ENCODE measurements at regions not wholly inside any gene's neighbourhood (a gene's known extent, or its start where the extent isn't known, plus 50 kb on each side); places are given as distances from the start of the nearest gene placed in this dataset.

GRCh38 chr4:58600290-58600689 is 1490.1 kb upstream of the IGFBP7 start:
- H3K4me3 ChIP-seq = no peak overlapping the region
- DNase-seq (no peak), ATAC-seq (no peak)
- intact Hi-C loops (cut with DNase I) = no loop called here
- no peaks in the 10 kb centered on the region for H3K4me1 ChIP-seq
- no peaks in the 10 kb centered on the region for H3K36me3 ChIP-seq (ENCODE audit: insufficient read depth in 1 of 2, low read depth in 1 of 2)
- H3K9me3 ChIP-seq = no peaks in the 10 kb centered on the region
- H3K27ac ChIP-seq = no peak overlapping the region
- no peaks in the 10 kb centered on the region for H3K27me3 ChIP-seq (ENCODE audit: insufficient read depth in 3 of 3, low read length in 2 of 3)
- WGBS, 3 donors = 73 to 89% (median 75%) methylated on average over 2 of the region's 2 CpGs
- TF ChIP-seq CTCF (IDR thresholded peaks at IDR 0.05) = no peak

GRCh38 chr4:58590722-58591121 is 1480.5 kb upstream of the IGFBP7 start:
- no peak for TF ChIP-seq CTCF (IDR thresholded peaks at IDR 0.05)
- ATAC-seq = no peak
- no peak overlapping the region for H3K4me3 ChIP-seq
- intact Hi-C loops (cut with DNase I) = no loop called here
- H3K27me3 ChIP-seq (ENCODE audit: insufficient read depth in 3 of 3, low read length in 2 of 3) = no peaks in the 10 kb centered on the region
- H3K36me3 ChIP-seq (ENCODE audit: insufficient read depth in 1 of 2, low read depth in 1 of 2) = no peaks in the 10 kb centered on the region
- 53 to 66% (median 59%) methylated on average over 2 of the region's 2 CpGs for WGBS, 3 donors
- no peak overlapping the region for H3K27ac ChIP-seq
- no peaks in the 10 kb centered on the region for H3K4me1 ChIP-seq
- no peaks in the 10 kb centered on the region for H3K9me3 ChIP-seq
- no peak for DNase-seq

- no peak for DNase-seq
- Histone ChIP-seq H3K27me3 (ENCODE audit: insufficient read depth in 3 of 3, low read length in 2 of 3) (no peaks in the 10 kb centered on the region), H3K27ac (no peak overlapping the region), H3K4me3 (no peak overlapping the region), H3K9me3 (no peaks in the 10 kb centered on the region), H3K36me3 (ENCODE audit: insufficient read depth in 1 of 2, low read depth in 1 of 2) (no peaks in the 10 kb centered on the region), H3K4me1 (no peaks in the 10 kb centered on the region)
- 80 to 83% (median 80%) methylated on average over 6 of the region's 6 CpGs for WGBS, 3 donors
- no peak for ATAC-seq
- no peak for TF ChIP-seq CTCF (IDR thresholded peaks at IDR 0.05)
- intact Hi-C loops (cut with DNase I) = no loop called here
These were observed 1477.7 kb upstream of the IGFBP7 start for GRCh38 chr4:58587856-58588255.

- 21 to 25% (median 24%) methylated on average over 1 of the region's 1 CpG for WGBS, 3 donors
- no peaks in the 10 kb centered on the region for H3K27me3 ChIP-seq (ENCODE audit: insufficient read depth in 3 of 3, low read length in 2 of 3)
- H3K4me1 ChIP-seq = no peaks in the 10 kb centered on the region
- no peaks in the 10 kb centered on the region for H3K36me3 ChIP-seq (ENCODE audit: insufficient read depth in 1 of 2, low read depth in 1 of 2)
- H3K4me3 ChIP-seq = no peak overlapping the region
- TF ChIP-seq CTCF (IDR thresholded peaks at IDR 0.05) = no peak
- no peak for DNase-seq
- no peak for ATAC-seq
- intact Hi-C loops (cut with DNase I) = no loop called here
- no peak overlapping the region for H3K27ac ChIP-seq
- peaks cover 6% of the 10 kb centered on the region for H3K9me3 ChIP-seq
These were observed 1456.1 kb upstream of the IGFBP7 start for GRCh38 chr4:58566260-58566659.

GRCh38 chr4:58564695-58565475 is 1454.7 kb upstream of the IGFBP7 start:
- H3K36me3 ChIP-seq (ENCODE audit: insufficient read depth in 1 of 2, low read depth in 1 of 2) = no peaks in the 10 kb centered on the region
- H3K4me1 ChIP-seq = no peaks in the 10 kb centered on the region
- no peak for DNase-seq
- no peaks in the 10 kb centered on the region for H3K27me3 ChIP-seq (ENCODE audit: insufficient read depth in 3 of 3, low read length in 2 of 3)
- ATAC-seq = no peak
- no peak overlapping the region for H3K4me3 ChIP-seq
- peaks cover 1% of the 10 kb centered on the region for H3K9me3 ChIP-seq
- whole genome bisulfite sequencing, 3 donors = 79 to 86% (median 81%) methylated on average over 6 of the region's 6 CpGs
- intact Hi-C loops (cut with DNase I) = loop anchor here in 1 of 2 donors (5.0 kb wide), 1 partner anchor 92 kb away; no protein-coding TSS in a partner anchor
- TF ChIP-seq CTCF (IDR thresholded peaks at IDR 0.05) = no peak
- H3K27ac ChIP-seq = no peak overlapping the region

Measured in psoas muscle (tissue), 7 donors.